ENCODE measurements at regions not wholly inside any gene's neighbourhood (a gene's known extent, or its start where the extent isn't known, plus 50 kb on each side); places are given as distances from the start of the nearest gene placed in this dataset.

GRCh38 chr6:4464638-4465037 is 311.6 kb upstream of the CDYL start:
- POLR2A ChIA-PET, result no interaction called here
- no peak overlapping the region for H3K27ac Mint-ChIP-seq
- no peaks in the 10 kb centered on the region for H3K9me3 Mint-ChIP-seq (ENCODE audit: insufficient read depth)
- CTCF ChIA-PET, result no interaction called here
- ATAC-seq, result no peak
- H3K36me3 Mint-ChIP-seq (ENCODE audit: low read depth), result no peaks in the 10 kb centered on the region
- no peaks in the 10 kb centered on the region for H3K27me3 Mint-ChIP-seq (ENCODE audit: low read depth)
- H3K4me3 Mint-ChIP-seq, result no peak overlapping the region
- no peaks in the 10 kb centered on the region for H3K4me1 Mint-ChIP-seq (ENCODE audit: low read depth)
- no peak for DNase-seq

GRCh38 chr6:4463236-4463635 is 313.0 kb upstream of the CDYL start:
- Mint-ChIP-seq H3K27ac (no peak overlapping the region), H3K27me3 (ENCODE audit: low read depth) (no peaks in the 10 kb centered on the region), H3K4me1 (ENCODE audit: low read depth) (no peaks in the 10 kb centered on the region), H3K9me3 (ENCODE audit: insufficient read depth) (no peaks in the 10 kb centered on the region), H3K36me3 (ENCODE audit: low read depth) (no peaks in the 10 kb centered on the region), H3K4me3 (no peak overlapping the region)
- DNase-seq, result no peak
- ATAC-seq, result no peak
- POLR2A ChIA-PET, result no interaction called here
- CTCF ChIA-PET, result no interaction called here

GRCh38 chr6:4460586-4461475 is 315.4 kb upstream of the CDYL start:
- DNase-seq (no peak), ATAC-seq (no peak)
- ChIA-PET POLR2A (no interaction called here), CTCF (no interaction called here)
- Mint-ChIP-seq H3K27me3 (ENCODE audit: low read depth) (no peaks in the 10 kb centered on the region), H3K4me1 (ENCODE audit: low read depth) (no peaks in the 10 kb centered on the region), H3K36me3 (ENCODE audit: low read depth) (no peaks in the 10 kb centered on the region), H3K9me3 (ENCODE audit: insufficient read depth) (no peaks in the 10 kb centered on the region), H3K27ac (no peak overlapping the region), H3K4me3 (no peak overlapping the region)

GRCh38 chr6:4459996-4460395 is 316.2 kb upstream of the CDYL start:
- ChIA-PET POLR2A (no interaction called here), CTCF (no interaction called here)
- H3K4me1 Mint-ChIP-seq (ENCODE audit: low read depth), result no peaks in the 10 kb centered on the region
- H3K36me3 Mint-ChIP-seq (ENCODE audit: low read depth), result no peaks in the 10 kb centered on the region
- H3K9me3 Mint-ChIP-seq (ENCODE audit: insufficient read depth), result no peaks in the 10 kb centered on the region
- H3K4me3 Mint-ChIP-seq, result no peak overlapping the region
- no peak overlapping the region for H3K27ac Mint-ChIP-seq
- DNase-seq (no peak), ATAC-seq (no peak)
- no peaks in the 10 kb centered on the region for H3K27me3 Mint-ChIP-seq (ENCODE audit: low read depth)

- Mint-ChIP-seq H3K27ac (no peak overlapping the region), H3K27me3 (ENCODE audit: low read depth) (peaks cover 2% of the 10 kb centered on the region), H3K36me3 (ENCODE audit: low read depth) (no peaks in the 10 kb centered on the region), H3K4me1 (ENCODE audit: low read depth) (no peaks in the 10 kb centered on the region), H3K9me3 (ENCODE audit: insufficient read depth) (no peaks in the 10 kb centered on the region), H3K4me3 (no peak overlapping the region)
- ATAC-seq, result no peak
- POLR2A ChIA-PET, result no interaction called here
- CTCF ChIA-PET, result no interaction called here
- no peak for DNase-seq
Measured at GRCh38 chr6:4459032-4459431, 317.2 kb upstream of the CDYL start.

GRCh38 chr6:4451718-4452117 is 316.3 kb upstream of the ECI2 start:
- Mint-ChIP-seq H3K27me3 (ENCODE audit: low read depth) (peaks cover 14% of the 10 kb centered on the region), H3K36me3 (ENCODE audit: low read depth) (no peaks in the 10 kb centered on the region), H3K27ac (no peak overlapping the region), H3K4me3 (no peak overlapping the region), H3K4me1 (ENCODE audit: low read depth) (no peaks in the 10 kb centered on the region), H3K9me3 (ENCODE audit: insufficient read depth) (no peaks in the 10 kb centered on the region)
- POLR2A ChIA-PET, result no interaction called here
- DNase-seq (no peak), ATAC-seq (no peak)
- CTCF ChIA-PET, result no interaction called here

GRCh38 chr6:4451081-4451480 is 315.7 kb upstream of the ECI2 start:
- DNase-seq, result no peak
- no peak for ATAC-seq
- H3K27me3 Mint-ChIP-seq (ENCODE audit: low read depth), result peaks cover 14% of the 10 kb centered on the region
- no peaks in the 10 kb centered on the region for H3K9me3 Mint-ChIP-seq (ENCODE audit: insufficient read depth)
- H3K4me3 Mint-ChIP-seq, result no peak overlapping the region
- no peaks in the 10 kb centered on the region for H3K4me1 Mint-ChIP-seq (ENCODE audit: low read depth)
- no peaks in the 10 kb centered on the region for H3K36me3 Mint-ChIP-seq (ENCODE audit: low read depth)
- ChIA-PET POLR2A (no interaction called here), CTCF (no interaction called here)
- no peak overlapping the region for H3K27ac Mint-ChIP-seq

- no peak for DNase-seq
- POLR2A ChIA-PET, result no interaction called here
- CTCF ChIA-PET, result no interaction called here
Measured at GRCh38 chr6:4450237-4450636, 314.9 kb upstream of the ECI2 start.

GRCh38 chr6:4449409-4449808 is 314.0 kb upstream of the ECI2 start:
- Mint-ChIP-seq H3K9me3 (ENCODE audit: insufficient read depth) (no peaks in the 10 kb centered on the region), H3K4me3 (no peak overlapping the region), H3K27ac (no peak overlapping the region), H3K36me3 (ENCODE audit: low read depth) (no peaks in the 10 kb centered on the region), H3K4me1 (ENCODE audit: low read depth) (no peaks in the 10 kb centered on the region), H3K27me3 (ENCODE audit: low read depth) (peaks cover 14% of the 10 kb centered on the region)
- no peak for ATAC-seq
- DNase-seq, result no peak
- POLR2A ChIA-PET, result no interaction called here
- CTCF ChIA-PET, result no interaction called here

More at GRCh38 chr6:4450237-4450636, 314.9 kb upstream of the ECI2 start:
- Mint-ChIP-seq H3K27me3 (ENCODE audit: low read depth) (peaks cover 14% of the 10 kb centered on the region), H3K9me3 (ENCODE audit: insufficient read depth) (no peaks in the 10 kb centered on the region), H3K4me3 (no peak overlapping the region), H3K27ac (no peak overlapping the region), H3K36me3 (ENCODE audit: low read depth) (no peaks in the 10 kb centered on the region), H3K4me1 (ENCODE audit: low read depth) (no peaks in the 10 kb centered on the region)
- no peak for ATAC-seq

GRCh38 chr6:4448841-4449240 is 313.5 kb upstream of the ECI2 start:
- ChIA-PET CTCF (no interaction called here), POLR2A (no interaction called here)
- ATAC-seq (no peak), DNase-seq (no peak)
- no peaks in the 10 kb centered on the region for H3K9me3 Mint-ChIP-seq (ENCODE audit: insufficient read depth)
- no peaks in the 10 kb centered on the region for H3K36me3 Mint-ChIP-seq (ENCODE audit: low read depth)
- no peak overlapping the region for H3K27ac Mint-ChIP-seq
- H3K27me3 Mint-ChIP-seq (ENCODE audit: low read depth), result peaks cover 10% of the 10 kb centered on the region
- no peaks in the 10 kb centered on the region for H3K4me1 Mint-ChIP-seq (ENCODE audit: low read depth)
- no peak overlapping the region for H3K4me3 Mint-ChIP-seq

GRCh38 chr6:4447639-4448330 is 312.4 kb upstream of the ECI2 start:
- Mint-ChIP-seq H3K4me1 (ENCODE audit: low read depth) (no peaks in the 10 kb centered on the region), H3K36me3 (ENCODE audit: low read depth) (no peaks in the 10 kb centered on the region), H3K27ac (no peak overlapping the region), H3K9me3 (ENCODE audit: insufficient read depth) (no peaks in the 10 kb centered on the region), H3K4me3 (no peak overlapping the region), H3K27me3 (ENCODE audit: low read depth) (peaks cover 7% of the 10 kb centered on the region)
- ChIA-PET POLR2A (no interaction called here), CTCF (no interaction called here)
- DNase-seq, result no peak
- no peak for ATAC-seq

- H3K36me3 Mint-ChIP-seq (ENCODE audit: low read depth), result no peaks in the 10 kb centered on the region
- DNase-seq (no peak), ATAC-seq (no peak)
- ChIA-PET POLR2A (no interaction called here), CTCF (no interaction called here)
- no peak overlapping the region for H3K27ac Mint-ChIP-seq
- no peaks in the 10 kb centered on the region for H3K4me1 Mint-ChIP-seq (ENCODE audit: low read depth)
- H3K27me3 Mint-ChIP-seq (ENCODE audit: low read depth), result peaks cover 5% of the 10 kb centered on the region
- no peaks in the 10 kb centered on the region for H3K9me3 Mint-ChIP-seq (ENCODE audit: insufficient read depth)
- H3K4me3 Mint-ChIP-seq, result no peak overlapping the region
Measured at GRCh38 chr6:4446982-4447381, 311.6 kb upstream of the ECI2 start.
